Gastroesophageal sphincter (tissue), 3 donors: ENCODE measurements at regions not wholly inside any gene's neighbourhood (a gene's known extent, or its start where the extent isn't known, plus 50 kb on each side); places are given as distances from the start of the nearest gene placed in this dataset.

Experiments
- EP300 ChIP-seq: sonication (generic); formaldehyde crosslinking; IDR thresholded peaks from one replicate; pipeline ENCODE4 v1.6.1; 2017; ENCODE audit warnings: antibody characterized with exemption, mild to moderate bottlenecking
- POLR2A ChIP-seq, 2 donors: fragments of 450-650 bp; IDR thresholded peaks; one replicate each; pipeline ENCODE4 v1.6.1; 2017; ENCODE audit warnings: antibody characterized with exemption in 2 of 2, mild to moderate bottlenecking in 2 of 2, moderate library complexity in 1 of 2
- POLR2AphosphoS5 ChIP-seq: sonication (generic); formaldehyde crosslinking; IDR thresholded peaks from one replicate; pipeline ENCODE4 v1.6.1; 2017; ENCODE audit warnings: antibody characterized with exemption
- TF ChIP-seq, protein P1 (sequence below), 4 experiments: fragments of 200-600 bp in 2 of 4; fragments of 450-650 bp in 2 of 4; sonication (generic) in 1 of 4; IDR thresholded peaks; one replicate each; pipeline ENCODE4 v1.5.1; 2017 to 2019; ENCODE audit warnings: antibody characterized with exemption in 4 of 4, mild to moderate bottlenecking in 2 of 4, moderate library complexity in 2 of 4

DNA sequence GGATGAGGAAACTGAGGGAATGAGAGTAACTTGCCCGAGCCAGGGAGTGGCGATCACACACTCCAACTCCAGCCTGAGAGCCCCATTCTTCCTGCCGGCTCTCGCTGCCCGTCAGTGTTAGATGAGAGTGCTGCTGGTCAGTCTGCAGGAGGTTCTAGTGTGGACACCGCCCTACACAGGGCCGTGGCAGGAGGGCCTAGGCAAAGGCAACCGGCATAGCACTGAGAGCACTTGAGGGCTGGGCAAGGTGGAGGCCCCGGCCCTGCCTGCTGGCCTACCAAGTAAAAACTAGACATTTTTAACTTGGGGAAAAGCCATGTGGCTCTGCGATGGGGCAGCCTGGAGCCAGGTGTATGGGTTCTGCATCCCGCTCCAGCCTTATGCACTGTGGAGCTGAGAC is 354.8 kb downstream of the SEC14L1 start:
- TF ChIP-seq, protein P1, sequence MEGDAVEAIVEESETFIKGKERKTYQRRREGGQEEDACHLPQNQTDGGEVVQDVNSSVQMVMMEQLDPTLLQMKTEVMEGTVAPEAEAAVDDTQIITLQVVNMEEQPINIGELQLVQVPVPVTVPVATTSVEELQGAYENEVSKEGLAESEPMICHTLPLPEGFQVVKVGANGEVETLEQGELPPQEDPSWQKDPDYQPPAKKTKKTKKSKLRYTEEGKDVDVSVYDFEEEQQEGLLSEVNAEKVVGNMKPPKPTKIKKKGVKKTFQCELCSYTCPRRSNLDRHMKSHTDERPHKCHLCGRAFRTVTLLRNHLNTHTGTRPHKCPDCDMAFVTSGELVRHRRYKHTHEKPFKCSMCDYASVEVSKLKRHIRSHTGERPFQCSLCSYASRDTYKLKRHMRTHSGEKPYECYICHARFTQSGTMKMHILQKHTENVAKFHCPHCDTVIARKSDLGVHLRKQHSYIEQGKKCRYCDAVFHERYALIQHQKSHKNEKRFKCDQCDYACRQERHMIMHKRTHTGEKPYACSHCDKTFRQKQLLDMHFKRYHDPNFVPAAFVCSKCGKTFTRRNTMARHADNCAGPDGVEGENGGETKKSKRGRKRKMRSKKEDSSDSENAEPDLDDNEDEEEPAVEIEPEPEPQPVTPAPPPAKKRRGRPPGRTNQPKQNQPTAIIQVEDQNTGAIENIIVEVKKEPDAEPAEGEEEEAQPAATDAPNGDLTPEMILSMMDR (IDR thresholded peaks at IDR 0.05): no peak
- no peak for TF ChIP-seq EP300
- TF ChIP-seq POLR2AphosphoS5: no peak
- no peak for TF ChIP-seq POLR2A (IDR thresholded peaks at IDR 0.05)
